Fibroblast of mammary gland (primary cell): ENCODE measurements at regions not wholly inside any gene's neighbourhood (a gene's known extent, or its start where the extent isn't known, plus 50 kb on each side); places are given as distances from the start of the nearest gene placed in this dataset.

Experiments used
- DNase-seq: peaks from one replicate; pipeline ENCODE4 v3.0.0-alpha.2; 2010; ENCODE audit warnings: low read depth
- H3K4me3 ChIP-seq: 2 replicates; pipeline ENCODE4 v1.5.1; 2011; ENCODE audit warnings: low read depth, mild to moderate bottlenecking, low read length, moderate library complexity; ENCODE audit not compliant: control insufficient read depth
- CTCF ChIP-seq: conservative IDR thresholded peaks from 2 replicates; pipeline ENCODE4 v1.5.1; 2011; ENCODE audit warnings: low read depth, low read length, inconsistent platforms; ENCODE audit not compliant: control insufficient read depth, insufficient read depth

GRCh38 chr4:41408859-41409593, 128.9 kb upstream of the LIMCH1 start:
- DNase-seq = no peak
- TF ChIP-seq CTCF = no peak
- H3K4me3 ChIP-seq = no peak overlapping the region

- DNase-seq = no peak
- TF ChIP-seq CTCF = no peak
- H3K4me3 ChIP-seq = no peak overlapping the region
Observed at GRCh38 chr4:41409594-41409895, 128.4 kb upstream of the LIMCH1 start.

- TF ChIP-seq CTCF = no peak
- no peak for DNase-seq
- H3K4me3 ChIP-seq = no peak overlapping the region
Observed at GRCh38 chr4:41410049-41410448, 127.9 kb upstream of the LIMCH1 start.

GRCh38 chr4:41413670-41414411, 124.1 kb upstream of the LIMCH1 start:
- H3K4me3 ChIP-seq = no peak overlapping the region
- no peak for DNase-seq
- no peak for TF ChIP-seq CTCF

- H3K4me3 ChIP-seq = no peak overlapping the region
- TF ChIP-seq CTCF = no peak
- DNase-seq = no peak
Observed at GRCh38 chr4:41414412-41414779, 123.6 kb upstream of the LIMCH1 start.

GRCh38 chr4:41418444-41418843, 119.5 kb upstream of the LIMCH1 start:
- H3K4me3 ChIP-seq = no peak overlapping the region
- no peak for DNase-seq
- no peak for TF ChIP-seq CTCF

GRCh38 chr4:41420541-41420940, 117.4 kb upstream of the LIMCH1 start:
- DNase-seq = no peak
- H3K4me3 ChIP-seq = no peak overlapping the region
- no peak for TF ChIP-seq CTCF
